ENCODE measurements at regions not wholly inside any gene's neighbourhood (a gene's known extent, or its start where the extent isn't known, plus 50 kb on each side); places are given as distances from the start of the nearest gene placed in this dataset.

- no peak for TF ChIP-seq CTCF (conservative IDR thresholded peaks at IDR 0.05 in 1 of 2, IDR thresholded peaks at IDR 0.05 in 1 of 2; ENCODE audit: low read depth in 1 of 2, low read length in 2 of 2)
- no peak for TF ChIP-seq EZH2 (IDR thresholded peaks at IDR 0.05; ENCODE audit: low read length, missing control alignments)
Measured at GRCh38 chr4:67152976-67153375, 392.3 kb downstream of the CENPC start.
